ENCODE measurements at regions not wholly inside any gene's neighbourhood (a gene's known extent, or its start where the extent isn't known, plus 50 kb on each side); places are given as distances from the start of the nearest gene placed in this dataset.

- in situ Hi-C loops (cut with MboI; ENCODE audit: low sequenced_read_pairs) = no loop called here
- no CpG with 5 or more reads among the region's 5 CpGs for WGBS, 2 experiments (ENCODE audit: extremely low coverage in 2 of 2, insufficient read length in 1 of 2)
- no peaks in the 10 kb centered on the region for H4K20me1 ChIP-seq (ENCODE audit: insufficient read depth, low read length)
Observed at GRCh38 chr16:5861241-5861640, 763.6 kb upstream of the EEF2KMT start.

More at GRCh38 chr16:5861241-5861640, 763.6 kb upstream of the EEF2KMT start:
- no peak overlapping the region for H2BK5ac ChIP-seq (ENCODE audit: low read depth, low read length, poor library complexity, severe bottlenecking)
- no peaks in the 10 kb centered on the region for H3K36me3 ChIP-seq (ENCODE audit: control insufficient read depth, insufficient read depth, low read length)
- no peak overlapping the region for H4K8ac ChIP-seq (ENCODE audit: low read depth in 2 of 2, low read length in 2 of 2)
- dilution Hi-C loops (cut with HindIII; ENCODE audit: low sequenced_read_pairs, unreplicated experiment) (no loop called here), intact Hi-C loops (cut with micrococcal nuclease) (no loop called here)
- ATAC-seq (ENCODE audit: low read depth) = no peak
- H3K9ac ChIP-seq (ENCODE audit: low read depth, low read length) = no peak overlapping the region
- H3K14ac ChIP-seq (replicated peaks; ENCODE audit: low read depth, low read length) = no peak overlapping the region
- no peak overlapping the region for H2BK20ac ChIP-seq (ENCODE audit: low read depth, low read length)
- ChIA-PET CTCF (no interaction called here), POLR2A (ENCODE audit: unreplicated experiment) (no interaction called here)
- no peak overlapping the region for H2BK15ac ChIP-seq (ENCODE audit: low read depth, low read length)
- no peak overlapping the region for H2AFZ ChIP-seq (replicated peaks; ENCODE audit: low read length, poor library complexity)
- no peak overlapping the region for H3K27ac ChIP-seq (ENCODE audit: insufficient read depth, low read length)
- no peak overlapping the region for H4K5ac ChIP-seq (ENCODE audit: low read depth, low read length)
- no peak overlapping the region for H2AK9ac ChIP-seq (replicated peaks; ENCODE audit: low read depth, low read length, poor library complexity)
- no peaks in the 10 kb centered on the region for H3K27me3 ChIP-seq (ENCODE audit: control insufficient read depth, insufficient read depth, low read length)
- no peaks in the 10 kb centered on the region for H3K4me1 ChIP-seq (ENCODE audit: control insufficient read depth, insufficient read depth, low read length)
- H4K91ac ChIP-seq (ENCODE audit: insufficient read depth, low read depth, low read length) = no peak overlapping the region
- no peaks in the 10 kb centered on the region for H3K79me1 ChIP-seq (ENCODE audit: low read depth in 1 of 2, low read length in 2 of 2)
- H3K4me2 ChIP-seq (ENCODE audit: low read depth, low read length) = no peak overlapping the region
- H3K18ac ChIP-seq (ENCODE audit: low read depth, low read length) = no peak overlapping the region
- H3K4me3 ChIP-seq (ENCODE audit: insufficient read depth, low read depth, low read length) = no peak overlapping the region
- H3K9me1 ChIP-seq (ENCODE audit: insufficient read depth, low read length) = no peaks in the 10 kb centered on the region
- H3K23ac ChIP-seq (ENCODE audit: low read depth, low read length) = no peak overlapping the region
- H2AK5ac ChIP-seq (ENCODE audit: low read depth, low read length) = no peak overlapping the region
- no TSS peak for BruUV-seq (replicated peaks)
- H2BK120ac ChIP-seq (ENCODE audit: low read depth, low read length) = no peak overlapping the region
- no peak overlapping the region for H3K56ac ChIP-seq (ENCODE audit: extremely low read depth, insufficient read depth, low read length)
- H3K4ac ChIP-seq (ENCODE audit: low read depth, low read length) = no peak overlapping the region
- TF ChIP-seq CTCF (conservative IDR thresholded peaks at IDR 0.05; ENCODE audit: low read depth, low read length) (no peak), MAFK (IDR thresholded peaks at IDR 0.05; ENCODE audit: low read depth, low read length) (no peak), BHLHE40 (IDR thresholded peaks at IDR 0.05; ENCODE audit: low read depth, low read length) (no peak), POLR2A (IDR thresholded peaks at IDR 0.05; ENCODE audit: low read depth, low read length) (no peak), SMC3 (IDR thresholded peaks at IDR 0.05; ENCODE audit: low read depth, low read length) (no peak), CHD1 (IDR thresholded peaks at IDR 0.05; ENCODE audit: low read depth, low read length) (no peak), RFX5 (IDR thresholded peaks at IDR 0.05; ENCODE audit: low read depth, low read length) (no peak), MAZ (IDR thresholded peaks at IDR 0.05; ENCODE audit: borderline replicate concordance, low read depth, low read length) (no peak), MXI1 (IDR thresholded peaks at IDR 0.05; ENCODE audit: borderline replicate concordance, low read depth, low read length) (no peak), CEBPB (IDR thresholded peaks at IDR 0.05; ENCODE audit: low read depth, low read length) (no peak), NFE2L2 (IDR thresholded peaks at IDR 0.05; ENCODE audit: low read depth, low read length) (no peak), FOS (IDR thresholded peaks at IDR 0.05; ENCODE audit: low read depth, low read length) (no peak), RCOR1 (IDR thresholded peaks at IDR 0.05; ENCODE audit: insufficient replicate concordance, low read length) (no peak)
- TF ChIP-seq, protein P1, sequence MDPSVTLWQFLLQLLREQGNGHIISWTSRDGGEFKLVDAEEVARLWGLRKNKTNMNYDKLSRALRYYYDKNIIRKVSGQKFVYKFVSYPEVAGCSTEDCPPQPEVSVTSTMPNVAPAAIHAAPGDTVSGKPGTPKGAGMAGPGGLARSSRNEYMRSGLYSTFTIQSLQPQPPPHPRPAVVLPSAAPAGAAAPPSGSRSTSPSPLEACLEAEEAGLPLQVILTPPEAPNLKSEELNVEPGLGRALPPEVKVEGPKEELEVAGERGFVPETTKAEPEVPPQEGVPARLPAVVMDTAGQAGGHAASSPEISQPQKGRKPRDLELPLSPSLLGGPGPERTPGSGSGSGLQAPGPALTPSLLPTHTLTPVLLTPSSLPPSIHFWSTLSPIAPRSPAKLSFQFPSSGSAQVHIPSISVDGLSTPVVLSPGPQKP (IDR thresholded peaks at IDR 0.05; ENCODE audit: borderline replicate concordance, low read depth, low read length) = no peak
- TF ChIP-seq, protein P2, sequence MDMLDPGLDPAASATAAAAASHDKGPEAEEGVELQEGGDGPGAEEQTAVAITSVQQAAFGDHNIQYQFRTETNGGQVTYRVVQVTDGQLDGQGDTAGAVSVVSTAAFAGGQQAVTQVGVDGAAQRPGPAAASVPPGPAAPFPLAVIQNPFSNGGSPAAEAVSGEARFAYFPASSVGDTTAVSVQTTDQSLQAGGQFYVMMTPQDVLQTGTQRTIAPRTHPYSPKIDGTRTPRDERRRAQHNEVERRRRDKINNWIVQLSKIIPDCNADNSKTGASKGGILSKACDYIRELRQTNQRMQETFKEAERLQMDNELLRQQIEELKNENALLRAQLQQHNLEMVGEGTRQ (IDR thresholded peaks at IDR 0.05; ENCODE audit: low read depth, low read length) = no peak
- H3K9me3 ChIP-seq (ENCODE audit: control insufficient read depth, insufficient read depth, low read length) = peaks cover 19% of the 10 kb centered on the region
- DNase-seq = no peak
